VCaP (cell line): ENCODE measurements at regions not wholly inside any gene's neighbourhood (a gene's known extent, or its start where the extent isn't known, plus 50 kb on each side); places are given as distances from the start of the nearest gene placed in this dataset.
"Not testable (repeated sequence)": the region's sequence is repeated elsewhere in the genome, so short reads cannot be mapped to it uniquely, and the experiment has no call there.

Source experiments
- H3K27ac ChIP-seq: fragments of 450-650 bp; 2 replicates; pipeline ENCODE4 v1.5.1; 2017
- TF ChIP-seq, protein P1 (sequence below): fragments of 450-650 bp; conservative IDR thresholded peaks from 2 replicates; pipeline ENCODE4 v1.5.1; 2017; ENCODE audit warnings: mild to moderate bottlenecking, moderate library complexity

DNA sequence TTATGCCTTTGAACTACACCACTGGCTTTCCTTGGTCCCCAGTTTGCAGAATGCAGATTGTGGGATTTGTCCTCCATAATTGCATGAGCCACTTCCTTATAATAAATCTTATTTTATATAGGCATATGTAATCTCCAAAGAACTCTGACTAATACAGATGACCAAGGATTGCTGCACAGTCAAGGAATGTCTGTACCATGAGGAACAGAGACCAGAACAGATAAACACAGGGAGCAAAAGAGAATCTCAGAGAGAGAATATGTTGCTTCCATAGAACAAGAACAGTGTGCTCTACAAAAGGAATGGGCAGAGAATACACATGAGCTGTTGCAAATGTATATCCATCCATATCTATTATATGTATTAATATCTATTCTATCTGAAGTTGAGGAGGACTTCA lies 111.1 kb downstream of the ADRA2C start:
- H3K27ac ChIP-seq = no peak overlapping the region
- TF ChIP-seq, protein P1, sequence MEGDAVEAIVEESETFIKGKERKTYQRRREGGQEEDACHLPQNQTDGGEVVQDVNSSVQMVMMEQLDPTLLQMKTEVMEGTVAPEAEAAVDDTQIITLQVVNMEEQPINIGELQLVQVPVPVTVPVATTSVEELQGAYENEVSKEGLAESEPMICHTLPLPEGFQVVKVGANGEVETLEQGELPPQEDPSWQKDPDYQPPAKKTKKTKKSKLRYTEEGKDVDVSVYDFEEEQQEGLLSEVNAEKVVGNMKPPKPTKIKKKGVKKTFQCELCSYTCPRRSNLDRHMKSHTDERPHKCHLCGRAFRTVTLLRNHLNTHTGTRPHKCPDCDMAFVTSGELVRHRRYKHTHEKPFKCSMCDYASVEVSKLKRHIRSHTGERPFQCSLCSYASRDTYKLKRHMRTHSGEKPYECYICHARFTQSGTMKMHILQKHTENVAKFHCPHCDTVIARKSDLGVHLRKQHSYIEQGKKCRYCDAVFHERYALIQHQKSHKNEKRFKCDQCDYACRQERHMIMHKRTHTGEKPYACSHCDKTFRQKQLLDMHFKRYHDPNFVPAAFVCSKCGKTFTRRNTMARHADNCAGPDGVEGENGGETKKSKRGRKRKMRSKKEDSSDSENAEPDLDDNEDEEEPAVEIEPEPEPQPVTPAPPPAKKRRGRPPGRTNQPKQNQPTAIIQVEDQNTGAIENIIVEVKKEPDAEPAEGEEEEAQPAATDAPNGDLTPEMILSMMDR = no peak

DNA sequence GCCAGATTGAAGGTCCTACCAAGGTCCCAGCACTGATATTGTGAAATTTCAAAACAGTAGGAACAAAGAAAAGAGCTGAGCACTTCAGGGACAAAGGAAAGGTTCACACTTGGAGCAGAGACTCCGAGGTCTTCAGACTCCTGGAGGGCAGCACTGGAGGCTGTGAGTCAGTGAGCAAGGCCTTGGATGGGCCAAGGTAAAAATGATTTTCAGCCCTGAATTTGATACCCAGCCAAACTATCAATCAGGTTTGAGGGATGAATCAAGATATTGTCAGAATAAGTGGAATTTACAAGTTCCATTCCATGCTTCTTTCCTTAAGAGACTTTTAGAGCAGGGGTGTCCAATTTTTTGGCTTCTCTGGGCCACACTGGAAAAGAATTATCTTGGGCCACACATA lies 111.7 kb downstream of the ADRA2C start:
- H3K27ac ChIP-seq = no peak overlapping the region
- TF ChIP-seq, protein P1 = no peak

DNA sequence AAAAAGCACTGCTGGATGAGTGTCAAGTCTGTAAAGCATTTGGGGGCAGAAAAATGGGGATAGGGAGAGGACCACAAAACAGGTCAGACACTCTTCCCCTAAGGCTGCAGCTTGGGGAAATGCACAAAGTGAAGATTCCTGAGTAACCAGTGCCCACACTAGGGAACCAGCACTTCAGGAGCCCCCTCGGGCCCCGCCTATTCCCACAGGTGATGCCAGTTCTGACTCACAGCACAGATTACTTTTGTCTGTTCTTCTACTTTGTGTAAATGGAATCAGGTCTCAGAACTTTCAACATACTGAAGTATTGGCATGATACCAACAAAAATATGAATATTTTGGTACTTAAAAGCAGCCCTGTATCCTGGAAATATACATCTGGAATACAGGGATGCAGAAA lies 112.5 kb downstream of the ADRA2C start:
- TF ChIP-seq, protein P1 = no peak
- H3K27ac ChIP-seq = no peak overlapping the region

DNA sequence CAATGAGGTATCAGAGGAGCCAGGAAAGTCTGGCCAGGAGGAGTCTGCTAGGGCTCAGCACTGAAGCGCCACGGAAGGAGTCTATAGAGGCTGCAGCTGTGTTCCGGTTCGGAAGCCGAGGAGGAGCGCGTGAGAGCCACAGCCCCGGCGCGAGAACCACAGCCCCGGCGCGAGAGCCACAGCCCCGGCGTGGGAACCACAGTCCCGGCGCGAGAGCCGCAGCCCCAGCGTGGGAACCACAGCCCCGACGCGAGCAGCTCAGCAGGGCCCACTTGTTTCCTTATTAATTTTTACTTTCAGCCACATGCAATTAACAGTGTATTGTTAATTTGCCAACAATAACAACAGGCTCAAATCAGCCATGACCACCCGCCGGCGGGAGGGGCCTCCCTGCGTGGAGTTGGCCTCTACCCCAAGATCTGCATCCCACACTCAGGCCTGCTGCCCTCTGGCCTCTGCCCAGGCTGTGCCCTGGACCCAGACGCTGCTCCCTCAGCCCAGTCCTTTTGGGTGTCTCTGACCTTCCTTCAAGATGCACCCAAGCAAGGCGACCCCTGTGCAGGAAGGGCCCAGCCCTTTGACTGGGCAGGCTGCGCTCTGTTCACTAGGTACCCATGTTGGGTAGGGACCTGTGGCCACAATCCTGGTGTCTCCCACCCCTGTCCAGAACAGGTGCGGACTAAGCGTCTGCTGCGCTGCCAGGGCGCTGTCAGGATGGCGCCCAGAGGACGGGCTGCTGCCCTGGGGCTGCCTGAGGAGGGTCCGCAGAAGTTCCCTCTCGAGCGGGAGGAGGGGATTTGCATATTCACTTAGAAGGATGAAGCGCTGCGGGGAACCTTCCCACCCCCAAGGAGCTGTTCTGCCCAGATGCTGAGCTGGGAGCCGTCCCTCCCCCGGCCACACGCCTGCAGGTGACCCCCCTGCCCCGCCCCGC lies 113.8 kb downstream of the ADRA2C start:
- TF ChIP-seq, protein P1 = no peak
- no peak overlapping the region for H3K27ac ChIP-seq

DNA sequence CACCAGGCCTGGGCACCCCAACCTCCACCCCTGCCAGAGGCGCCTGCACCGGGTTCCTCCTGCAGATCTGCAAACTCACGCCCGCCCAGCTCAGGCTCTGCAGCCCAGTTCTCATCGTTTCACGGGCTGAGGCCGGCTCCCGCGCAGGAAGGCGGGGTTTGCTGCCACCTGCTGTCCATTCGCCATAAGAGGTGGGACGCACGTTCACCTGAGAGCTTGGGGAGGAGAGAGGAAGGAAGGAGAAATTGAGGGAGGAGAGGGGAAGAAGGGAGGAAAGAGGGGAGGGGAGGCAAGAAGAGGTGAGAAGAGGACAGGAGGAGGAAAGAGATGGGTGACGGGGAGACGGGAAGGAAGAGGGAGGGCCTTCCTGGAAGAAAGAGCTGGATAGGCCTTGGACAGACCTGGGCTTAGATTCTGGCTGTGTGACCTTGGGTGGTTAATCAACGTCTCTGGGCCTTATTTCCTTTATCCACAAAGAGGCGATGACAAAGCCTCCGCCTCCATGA lies 114.5 kb downstream of the ADRA2C start:
- no peak overlapping the region for H3K27ac ChIP-seq
- TF ChIP-seq, protein P1 = peak; percentile 90

DNA sequence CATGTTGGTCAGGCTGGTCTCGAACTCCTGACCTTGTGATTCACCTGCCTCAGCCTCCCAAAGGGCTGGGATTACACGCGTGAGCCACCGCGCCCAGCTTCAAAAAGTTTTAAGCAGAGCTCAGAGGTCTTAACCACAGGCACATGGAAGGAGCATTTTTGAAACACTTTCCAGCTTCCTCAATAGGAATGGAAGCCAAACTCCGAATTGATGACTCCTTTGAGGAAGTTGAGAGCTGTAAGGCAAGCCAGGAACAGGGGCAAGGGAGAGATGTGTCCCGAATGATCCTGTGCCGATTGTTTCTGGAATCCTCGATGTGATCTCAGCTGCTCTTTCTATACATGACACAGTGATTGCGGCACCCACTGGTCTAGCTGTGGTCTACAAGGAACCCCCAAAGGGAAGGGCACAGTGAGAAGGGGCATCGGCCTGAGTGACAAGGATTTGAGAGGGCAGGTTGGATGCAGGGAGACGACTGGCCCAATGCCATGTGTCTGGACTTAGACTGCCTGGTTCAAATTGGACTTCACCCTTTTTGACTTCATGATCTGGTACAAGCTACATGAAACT lies 116.2 kb downstream of the ADRA2C start:
- H3K27ac ChIP-seq = not testable (repeated sequence)

DNA sequence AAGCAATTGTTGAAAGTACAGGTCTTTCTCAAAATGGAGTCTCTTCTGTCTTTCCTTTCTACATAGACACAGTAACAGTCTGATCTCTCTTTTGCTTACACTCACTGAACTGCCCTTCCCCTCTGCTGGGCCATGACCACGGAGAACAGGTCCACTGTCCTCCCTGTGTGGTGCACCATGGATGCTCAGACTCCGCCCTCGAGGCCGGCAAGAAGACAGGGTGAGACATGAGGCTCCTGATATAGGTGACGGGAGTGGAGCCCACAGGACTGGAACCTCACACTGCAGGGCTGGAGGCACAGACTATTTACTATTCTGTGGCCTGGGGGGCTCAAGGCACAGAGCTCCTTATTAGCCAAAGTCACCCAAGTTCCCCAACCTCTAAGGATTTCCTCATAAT lies 118.1 kb downstream of the ADRA2C start:
- not testable (repeated sequence) for H3K27ac ChIP-seq

DNA sequence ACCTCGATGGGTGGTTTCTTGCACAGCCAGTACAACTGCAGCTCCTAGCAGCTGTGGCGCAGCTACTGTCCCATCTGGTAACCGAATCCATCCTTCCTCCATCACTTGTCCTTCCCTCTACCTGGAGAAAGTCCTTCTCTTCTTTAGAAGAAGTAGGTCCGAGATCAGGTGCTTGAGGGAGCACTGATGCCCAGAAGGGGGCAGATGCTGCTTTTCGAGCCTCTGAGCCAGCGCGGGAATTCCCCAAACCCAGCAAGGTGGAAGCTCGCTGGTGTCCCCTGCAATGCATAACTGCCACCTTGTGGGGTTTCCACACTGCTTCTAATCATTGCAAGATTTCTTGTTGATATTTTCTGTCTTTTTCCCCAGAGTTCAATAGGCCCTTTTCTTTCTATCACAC lies 127.4 kb downstream of the ADRA2C start:
- H3K27ac ChIP-seq = not testable (repeated sequence)

DNA sequence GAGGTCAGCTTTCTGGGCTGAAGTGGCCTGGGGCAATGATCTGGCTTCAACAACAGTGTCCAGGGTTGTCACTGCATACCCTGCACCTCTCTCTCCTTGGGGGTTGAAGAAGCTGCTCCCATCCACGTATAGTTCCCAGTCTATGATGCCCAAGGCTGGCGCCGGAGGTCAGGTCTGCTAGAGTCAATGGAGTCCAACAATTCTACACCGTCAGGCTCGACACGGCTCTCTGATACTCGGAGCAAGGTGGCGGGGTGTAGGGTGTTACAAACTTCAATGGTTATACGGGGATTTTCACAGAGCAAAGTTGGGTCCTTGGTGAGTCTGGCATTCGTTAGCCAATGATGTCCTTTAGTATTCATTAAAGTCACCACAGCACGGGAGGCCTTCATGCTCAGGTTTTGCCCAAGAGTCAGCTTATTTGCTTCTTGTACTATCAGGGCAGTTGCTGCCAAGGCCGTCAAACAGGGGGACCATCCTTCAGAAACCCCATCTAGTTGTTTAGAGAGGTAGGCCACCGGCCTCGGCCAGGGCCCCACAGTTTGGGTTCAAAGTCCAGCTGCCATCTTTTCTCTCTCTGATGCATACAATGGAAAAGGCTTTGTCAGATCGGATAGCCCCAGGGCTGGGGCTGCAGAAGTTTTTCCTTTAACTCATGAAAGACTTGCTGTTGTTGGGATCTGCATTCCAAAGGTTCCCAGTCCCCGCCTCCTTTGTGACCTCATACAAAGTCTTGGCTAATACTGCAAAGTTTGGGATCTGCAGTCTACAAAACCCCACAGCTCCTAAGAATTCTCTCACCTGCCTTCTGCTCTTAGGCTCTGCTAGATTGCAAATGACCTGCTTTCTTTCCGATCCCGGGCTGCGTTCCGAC lies 128.1 kb downstream of the ADRA2C start:
- H3K27ac ChIP-seq = not testable (repeated sequence)
